ENCODE measurements at regions not wholly inside any gene's neighbourhood (a gene's known extent, or its start where the extent isn't known, plus 50 kb on each side); places are given as distances from the start of the nearest gene placed in this dataset.

DNA sequence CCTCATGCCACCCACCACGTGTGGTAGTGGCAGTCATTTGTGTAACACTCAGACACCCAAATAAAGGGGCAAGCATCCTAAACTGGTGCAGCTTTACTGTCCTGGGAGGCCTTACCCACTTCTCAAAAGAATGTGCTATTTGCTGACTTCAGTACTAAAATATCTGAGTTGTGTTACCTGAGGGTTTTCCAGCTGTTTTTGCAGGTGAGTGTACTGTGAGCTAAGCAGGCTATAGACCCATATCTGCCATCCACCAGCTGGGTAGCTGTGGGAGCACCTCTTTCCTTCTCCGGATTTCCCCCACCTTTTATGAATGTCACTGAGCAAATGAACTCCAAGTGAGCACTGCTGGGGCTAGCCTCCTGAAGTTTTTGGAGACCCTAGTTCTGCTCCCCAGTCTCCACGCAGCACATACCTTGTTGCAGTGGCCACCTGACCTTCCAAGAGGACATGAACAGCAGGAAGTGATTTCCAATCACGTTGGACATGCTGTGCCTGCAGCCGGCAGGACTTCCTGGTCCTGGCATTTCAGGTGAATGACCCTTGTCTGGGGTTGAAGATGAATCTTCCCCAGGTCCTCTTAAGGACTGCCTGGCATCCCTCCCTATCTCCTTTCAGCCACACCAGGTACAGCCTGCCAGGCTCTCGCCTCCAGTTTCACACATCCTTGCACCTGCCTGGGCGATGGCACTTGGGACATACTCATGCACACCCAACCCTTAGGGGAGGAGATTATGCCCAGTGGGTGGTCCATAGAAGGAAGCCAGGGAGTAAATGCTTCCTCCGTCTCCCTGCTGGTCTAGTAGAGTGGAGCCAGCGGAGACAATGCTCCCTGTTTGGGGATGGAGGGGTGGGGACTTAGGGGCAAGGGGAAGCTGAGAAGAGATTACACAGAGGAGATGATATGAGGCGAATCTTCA, 109.5 kb upstream of the SPATA13 start:
- peak; percentile 28 for ATAC-seq
- H3K36me3 ChIP-seq (ENCODE audit: low read depth): no peaks in the 10 kb centered on the region
- peaks cover 12% of the 10 kb centered on the region for H3K9me3 ChIP-seq
- DNase-seq: peak in 1 of 3 donors; percentile 30
- H3K4me1 ChIP-seq (ENCODE audit: low read depth): no peaks in the 10 kb centered on the region
- intact Hi-C loops (cut with DNase I, micrococcal nuclease): loop anchor here in 1 of 2 donors (10.0 kb wide), 1 partner anchor 174 kb away; no protein-coding TSS in a partner anchor
- no peak overlapping the region for H3K4me3 ChIP-seq
- TF ChIP-seq, protein P1, sequence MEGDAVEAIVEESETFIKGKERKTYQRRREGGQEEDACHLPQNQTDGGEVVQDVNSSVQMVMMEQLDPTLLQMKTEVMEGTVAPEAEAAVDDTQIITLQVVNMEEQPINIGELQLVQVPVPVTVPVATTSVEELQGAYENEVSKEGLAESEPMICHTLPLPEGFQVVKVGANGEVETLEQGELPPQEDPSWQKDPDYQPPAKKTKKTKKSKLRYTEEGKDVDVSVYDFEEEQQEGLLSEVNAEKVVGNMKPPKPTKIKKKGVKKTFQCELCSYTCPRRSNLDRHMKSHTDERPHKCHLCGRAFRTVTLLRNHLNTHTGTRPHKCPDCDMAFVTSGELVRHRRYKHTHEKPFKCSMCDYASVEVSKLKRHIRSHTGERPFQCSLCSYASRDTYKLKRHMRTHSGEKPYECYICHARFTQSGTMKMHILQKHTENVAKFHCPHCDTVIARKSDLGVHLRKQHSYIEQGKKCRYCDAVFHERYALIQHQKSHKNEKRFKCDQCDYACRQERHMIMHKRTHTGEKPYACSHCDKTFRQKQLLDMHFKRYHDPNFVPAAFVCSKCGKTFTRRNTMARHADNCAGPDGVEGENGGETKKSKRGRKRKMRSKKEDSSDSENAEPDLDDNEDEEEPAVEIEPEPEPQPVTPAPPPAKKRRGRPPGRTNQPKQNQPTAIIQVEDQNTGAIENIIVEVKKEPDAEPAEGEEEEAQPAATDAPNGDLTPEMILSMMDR (IDR thresholded peaks at IDR 0.05): no peak

DNA sequence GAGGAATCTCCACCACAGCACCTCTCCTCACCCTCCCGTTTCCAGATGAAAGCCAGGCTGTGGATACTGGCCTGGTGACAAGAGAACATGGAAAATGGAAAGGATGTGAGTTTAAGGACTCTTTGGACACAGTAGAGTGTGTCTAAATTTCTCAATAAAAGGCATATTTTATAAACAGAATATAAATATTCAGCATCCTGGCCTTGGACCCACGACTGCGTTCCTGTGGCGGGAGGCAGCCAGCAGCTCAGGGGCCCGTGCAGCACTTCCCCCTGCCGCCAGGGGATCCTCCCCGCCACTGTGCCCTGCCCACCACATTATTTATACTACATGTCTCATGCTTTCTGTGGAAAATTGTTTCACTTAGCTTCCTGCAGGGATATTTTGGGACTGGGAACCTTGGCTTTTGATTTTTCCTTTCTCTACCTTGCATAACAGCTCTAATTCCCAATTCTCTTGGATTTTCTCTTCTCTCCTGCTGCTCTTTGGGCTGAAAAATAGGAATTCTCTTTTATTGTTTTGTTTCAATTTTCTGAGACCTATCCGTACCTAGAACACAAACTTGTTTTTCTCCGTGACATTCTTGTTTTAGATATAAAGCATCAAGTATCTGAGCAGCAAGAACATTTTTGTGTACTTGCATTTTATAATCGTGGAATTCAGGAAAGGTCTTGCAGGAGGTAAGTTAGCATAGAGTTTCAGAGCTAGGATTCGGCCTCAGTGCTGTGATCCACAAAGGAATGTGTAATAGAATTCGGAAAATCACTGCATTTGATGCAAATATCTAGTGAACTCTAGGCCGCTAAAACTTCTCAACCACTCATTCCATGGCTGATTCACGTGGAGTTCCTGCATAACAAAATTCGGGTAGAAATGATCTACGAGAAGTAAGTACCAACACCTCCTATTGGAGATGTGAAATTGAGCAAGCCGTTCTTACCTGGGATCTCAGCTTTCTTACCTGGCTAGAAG, 107.7 kb upstream of the SPATA13 start:
- TF ChIP-seq, protein P1 (IDR thresholded peaks at IDR 0.05): no peak
- H3K4me3 ChIP-seq: no peak overlapping the region
- DNase-seq (no peak), ATAC-seq (no peak)
- H3K9me3 ChIP-seq: no peaks in the 10 kb centered on the region
- H3K4me1 ChIP-seq (ENCODE audit: low read depth): no peaks in the 10 kb centered on the region
- H3K36me3 ChIP-seq (ENCODE audit: low read depth): no peaks in the 10 kb centered on the region
- intact Hi-C loops (cut with DNase I, micrococcal nuclease): loop anchor here in 1 of 2 donors (10.0 kb wide), 1 partner anchor 172 kb away; no protein-coding TSS in a partner anchor

DNA sequence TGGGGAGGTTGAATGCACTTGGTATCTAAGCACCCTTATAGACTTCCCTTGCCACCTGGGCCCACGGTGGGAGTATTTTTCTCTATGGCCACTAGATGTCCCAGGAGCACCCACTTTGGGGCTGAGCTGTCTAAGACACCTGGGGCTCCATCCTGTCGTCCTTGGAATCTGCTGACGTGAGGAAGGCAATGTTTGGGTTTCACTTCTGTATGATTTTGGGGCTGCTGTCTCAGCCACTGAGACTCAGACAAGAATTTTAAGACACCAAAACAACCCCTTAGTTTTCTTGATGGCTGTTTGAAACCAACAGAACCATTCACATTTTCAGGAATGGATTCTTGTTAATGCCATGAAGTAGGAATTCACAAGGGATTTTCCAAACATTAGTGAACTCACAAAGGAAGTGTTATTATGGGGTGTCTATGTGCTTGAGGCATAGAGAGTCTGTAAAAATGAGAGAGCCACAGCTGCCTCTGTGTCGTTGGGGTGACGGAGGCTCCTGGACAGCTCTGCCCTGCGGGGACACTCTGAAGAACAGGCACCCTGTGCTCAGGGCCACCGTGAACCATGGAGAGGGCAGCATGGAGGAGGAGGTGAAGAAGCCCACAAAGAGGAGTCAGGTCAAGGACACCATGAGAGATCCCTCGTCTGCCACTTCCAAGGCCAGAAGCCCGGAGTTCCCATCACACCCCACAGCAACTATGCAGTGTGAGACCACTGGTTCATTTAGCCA, 106.8 kb upstream of the SPATA13 start:
- no peaks in the 10 kb centered on the region for H3K36me3 ChIP-seq (ENCODE audit: low read depth)
- intact Hi-C loops (cut with DNase I, micrococcal nuclease): loop anchor here in 1 of 2 donors (10.0 kb wide), 1 partner anchor 171 kb away; no protein-coding TSS in a partner anchor
- no peaks in the 10 kb centered on the region for H3K4me1 ChIP-seq (ENCODE audit: low read depth)
- DNase-seq: peak in 2 of 3 donors; percentile 67 to 73
- H3K4me3 ChIP-seq: no peak overlapping the region
- ATAC-seq: peak; percentile 95
- TF ChIP-seq, protein P1 (IDR thresholded peaks at IDR 0.05): peak; percentile 50
- no peaks in the 10 kb centered on the region for H3K9me3 ChIP-seq

DNA sequence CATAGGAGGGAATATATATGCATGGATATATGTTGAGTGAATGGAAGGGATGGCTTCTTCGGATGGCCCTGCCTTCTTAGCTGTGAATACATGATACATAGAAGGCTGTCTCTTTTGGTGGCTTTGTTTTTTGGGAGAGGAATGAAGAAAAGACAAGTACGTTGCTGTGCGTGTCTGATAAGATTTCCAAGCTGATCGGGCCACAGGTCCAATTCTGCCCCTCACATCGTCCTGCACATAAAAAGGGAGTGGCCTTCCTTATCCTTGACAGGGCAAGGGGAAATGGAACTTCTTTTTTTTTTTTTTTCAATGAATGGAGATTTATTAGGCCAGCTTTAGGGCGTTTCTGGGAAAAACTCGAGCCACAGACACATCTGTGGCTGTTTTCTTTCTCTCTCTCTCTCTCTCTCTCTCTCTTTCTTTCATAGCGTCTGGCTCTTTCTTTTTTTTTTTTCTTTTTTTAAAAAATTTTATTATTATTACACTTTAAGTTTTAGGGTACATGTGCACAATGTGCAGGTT, 103.8 kb upstream of the SPATA13 start:
- no peaks in the 10 kb centered on the region for H3K36me3 ChIP-seq (ENCODE audit: low read depth)
- intact Hi-C loops (cut with DNase I, micrococcal nuclease): loop anchor here in 1 of 2 donors (10.0 kb wide), 1 partner anchor 168 kb away; no protein-coding TSS in a partner anchor
- DNase-seq: no peak
- no peaks in the 10 kb centered on the region for H3K4me1 ChIP-seq (ENCODE audit: low read depth)
- H3K9me3 ChIP-seq: no peaks in the 10 kb centered on the region
- no peak overlapping the region for H3K4me3 ChIP-seq
- TF ChIP-seq, protein P1 (IDR thresholded peaks at IDR 0.05): no peak
- no peak for ATAC-seq

All from mucosa of descending colon (tissue), 3 donors.